ENCODE measurements at regions not wholly inside any gene's neighbourhood (a gene's known extent, or its start where the extent isn't known, plus 50 kb on each side); places are given as distances from the start of the nearest gene placed in this dataset.

GRCh38 chr3:163838769-163839168 lies 1239.5 kb downstream of the SI start:
- Mint-ChIP-seq H3K36me3 (ENCODE audit: insufficient read depth) (no peaks in the 10 kb centered on the region), H3K4me3 (no peak overlapping the region), H3K9me3 (peaks cover 11% of the 10 kb centered on the region), H3K4me1 (ENCODE audit: low read depth) (no peaks in the 10 kb centered on the region), H3K27me3 (ENCODE audit: low read depth) (no peaks in the 10 kb centered on the region)
- DNase-seq: no peak
- ATAC-seq: no peak

GRCh38 chr3:163832547-163832946 lies 1245.7 kb downstream of the SI start:
- Mint-ChIP-seq H3K9me3 (peaks cover 17% of the 10 kb centered on the region), H3K4me3 (no peak overlapping the region), H3K36me3 (ENCODE audit: insufficient read depth) (no peaks in the 10 kb centered on the region), H3K27me3 (ENCODE audit: low read depth) (no peaks in the 10 kb centered on the region), H3K4me1 (ENCODE audit: low read depth) (no peaks in the 10 kb centered on the region)
- no peak for ATAC-seq
- no peak for DNase-seq

DNA sequence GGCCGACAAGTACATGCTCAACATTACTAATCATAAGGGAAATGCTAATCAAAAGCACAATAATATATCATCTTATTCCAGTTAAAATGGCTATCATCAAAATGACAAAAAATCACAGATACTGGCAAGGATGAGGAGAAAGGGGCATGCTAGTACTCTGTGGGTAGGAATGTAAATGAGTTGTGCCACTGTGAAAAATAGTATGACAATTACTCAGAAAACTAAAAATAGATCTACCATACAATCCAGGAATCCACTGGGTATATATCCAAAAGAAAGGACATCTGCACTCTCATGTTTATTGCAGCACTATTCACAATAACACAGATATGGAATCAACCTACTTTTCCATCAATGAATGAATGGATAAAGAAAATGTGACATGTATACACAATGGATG lies 1256.5 kb downstream of the SI start:
- ATAC-seq (no peak), DNase-seq (no peak)
- Mint-ChIP-seq H3K36me3 (ENCODE audit: insufficient read depth) (no peaks in the 10 kb centered on the region), H3K4me3 (no peak overlapping the region), H3K9me3 (peaks cover 7% of the 10 kb centered on the region), H3K27me3 (ENCODE audit: low read depth) (no peaks in the 10 kb centered on the region), H3K4me1 (ENCODE audit: low read depth) (no peaks in the 10 kb centered on the region)

GRCh38 chr3:163817015-163817414 lies 1261.3 kb downstream of the SI start:
- Mint-ChIP-seq H3K4me1 (ENCODE audit: low read depth) (no peaks in the 10 kb centered on the region), H3K4me3 (no peak overlapping the region), H3K9me3 (peaks cover 12% of the 10 kb centered on the region), H3K27me3 (ENCODE audit: low read depth) (no peaks in the 10 kb centered on the region), H3K36me3 (ENCODE audit: insufficient read depth) (no peaks in the 10 kb centered on the region)
- DNase-seq: no peak
- ATAC-seq: no peak

DNA sequence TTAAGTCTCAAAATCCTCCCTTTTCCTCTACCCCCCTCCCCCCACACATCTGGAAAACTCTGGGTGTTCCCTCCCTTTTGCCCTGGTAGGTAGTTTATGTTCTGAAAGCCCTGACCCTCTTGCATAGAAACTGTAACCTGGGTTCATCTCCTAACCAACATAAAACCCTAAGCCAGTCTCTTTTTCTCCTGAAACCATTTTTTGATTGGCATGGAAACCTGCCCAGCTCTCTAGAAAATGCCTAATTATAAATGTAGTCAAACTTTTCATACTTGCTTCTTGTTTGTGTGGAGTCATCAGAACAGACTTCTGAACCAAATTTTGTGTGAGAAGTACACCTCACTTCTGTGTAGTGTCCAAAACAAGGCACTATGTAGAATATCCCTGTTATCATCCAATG lies 1264.4 kb downstream of the SI start:
- no peaks in the 10 kb centered on the region for H3K27me3 Mint-ChIP-seq (ENCODE audit: low read depth)
- DNase-seq (no peak), ATAC-seq (no peak)
- H3K4me3 Mint-ChIP-seq: no peak overlapping the region
- peaks cover 12% of the 10 kb centered on the region for H3K9me3 Mint-ChIP-seq
- no peaks in the 10 kb centered on the region for H3K36me3 Mint-ChIP-seq (ENCODE audit: insufficient read depth)
- H3K4me1 Mint-ChIP-seq (ENCODE audit: low read depth): no peaks in the 10 kb centered on the region

GRCh38 chr3:163812006-163812405 lies 1266.3 kb downstream of the SI start:
- ATAC-seq: no peak
- Mint-ChIP-seq H3K27me3 (ENCODE audit: low read depth) (no peaks in the 10 kb centered on the region), H3K36me3 (ENCODE audit: insufficient read depth) (no peaks in the 10 kb centered on the region), H3K4me3 (no peak overlapping the region), H3K9me3 (peaks cover 9% of the 10 kb centered on the region), H3K4me1 (ENCODE audit: low read depth) (no peaks in the 10 kb centered on the region)
- DNase-seq: no peak

GRCh38 chr3:163809540-163809993 lies 1268.7 kb downstream of the SI start:
- peaks cover 4% of the 10 kb centered on the region for H3K9me3 Mint-ChIP-seq
- no peaks in the 10 kb centered on the region for H3K4me1 Mint-ChIP-seq (ENCODE audit: low read depth)
- H3K36me3 Mint-ChIP-seq (ENCODE audit: insufficient read depth): no peaks in the 10 kb centered on the region
- H3K4me3 Mint-ChIP-seq: no peak overlapping the region
- H3K27me3 Mint-ChIP-seq (ENCODE audit: low read depth): no peaks in the 10 kb centered on the region
- DNase-seq (no peak), ATAC-seq (no peak)

- Mint-ChIP-seq H3K9me3 (peaks cover 30% of the 10 kb centered on the region), H3K27me3 (ENCODE audit: low read depth) (no peaks in the 10 kb centered on the region), H3K4me1 (ENCODE audit: low read depth) (no peaks in the 10 kb centered on the region), H3K36me3 (ENCODE audit: insufficient read depth) (no peaks in the 10 kb centered on the region), H3K4me3 (no peak overlapping the region)
- ATAC-seq: no peak
- no peak for DNase-seq
Measured at GRCh38 chr3:163786416-163786815, 1291.9 kb downstream of the SI start.

DNA sequence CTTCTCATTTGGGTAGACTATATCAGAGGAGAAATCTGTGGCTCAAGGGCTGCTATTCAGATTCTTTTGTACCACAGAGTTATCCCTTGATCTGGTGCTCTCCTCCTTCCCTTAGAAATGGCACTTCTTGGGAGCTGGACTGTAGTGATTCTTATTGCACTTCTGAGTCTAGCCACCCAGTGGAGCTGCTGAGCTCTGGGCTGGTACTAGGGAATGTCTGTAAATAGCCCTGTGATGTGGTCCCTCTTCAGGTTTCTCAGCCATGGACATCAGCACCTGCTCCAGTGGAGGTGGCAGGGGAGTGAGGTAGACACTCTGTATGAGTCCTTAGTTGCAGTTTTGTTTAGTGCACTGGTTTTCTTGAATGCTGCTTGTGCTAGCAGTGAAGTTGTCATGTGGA lies 1292.6 kb downstream of the SI start:
- Mint-ChIP-seq H3K36me3 (ENCODE audit: insufficient read depth) (no peaks in the 10 kb centered on the region), H3K27me3 (ENCODE audit: low read depth) (no peaks in the 10 kb centered on the region), H3K9me3 (peaks cover 30% of the 10 kb centered on the region), H3K4me3 (no peak overlapping the region), H3K4me1 (ENCODE audit: low read depth) (no peaks in the 10 kb centered on the region)
- ATAC-seq (no peak), DNase-seq (no peak)

DNA sequence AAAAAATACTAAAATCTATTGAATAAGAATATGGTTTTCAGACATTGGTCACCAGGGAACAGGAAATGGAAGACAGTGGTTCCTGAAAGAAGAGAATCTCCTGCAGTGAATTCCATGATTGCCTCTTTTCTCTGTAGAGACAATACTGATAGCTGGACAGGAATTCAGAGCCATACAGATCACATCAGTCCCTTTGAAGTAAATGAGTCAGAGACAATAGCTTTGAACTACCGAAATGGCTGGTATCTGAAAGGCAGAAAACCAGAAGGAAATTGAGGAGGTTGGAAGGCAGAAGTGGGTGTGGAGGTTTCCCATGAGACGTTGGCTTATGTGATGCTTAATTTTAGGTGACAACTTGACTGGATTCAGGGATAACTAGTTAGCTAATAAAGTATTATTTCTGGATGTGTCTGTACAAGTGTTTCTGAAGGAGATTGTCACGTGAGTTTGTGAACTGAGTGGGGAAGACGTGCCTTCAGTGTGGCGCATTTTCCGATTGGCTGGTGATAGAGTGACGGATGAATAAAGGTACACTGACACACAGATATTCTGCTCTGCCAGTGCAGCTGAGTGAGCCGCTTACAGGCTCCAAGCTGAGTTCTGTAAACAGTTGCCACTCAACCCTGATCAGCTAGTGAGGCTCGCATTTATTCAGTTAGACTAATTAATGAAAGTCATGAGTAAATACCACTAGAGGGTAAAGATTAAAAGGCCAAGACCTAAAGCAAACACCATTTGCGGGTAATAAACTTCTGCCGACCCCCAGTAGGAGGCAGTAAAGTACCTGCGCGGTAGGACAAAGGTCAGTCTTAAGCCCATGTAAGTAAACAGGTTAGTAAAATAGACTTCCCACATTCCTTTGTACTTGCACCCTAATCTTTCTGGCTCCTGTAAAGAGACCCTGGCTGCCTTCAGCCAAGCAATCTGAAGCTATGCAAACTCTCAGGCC lies 1298.6 kb downstream of the SI start:
- Mint-ChIP-seq H3K4me1 (ENCODE audit: low read depth) (no peaks in the 10 kb centered on the region), H3K9me3 (peaks cover 17% of the 10 kb centered on the region), H3K4me3 (no peak overlapping the region), H3K27me3 (ENCODE audit: low read depth) (no peaks in the 10 kb centered on the region), H3K36me3 (ENCODE audit: insufficient read depth) (no peaks in the 10 kb centered on the region)
- no peak for DNase-seq
- ATAC-seq: no peak

- peaks cover 11% of the 10 kb centered on the region for H3K9me3 Mint-ChIP-seq
- ATAC-seq (no peak), DNase-seq (no peak)
- H3K4me1 Mint-ChIP-seq (ENCODE audit: low read depth): no peaks in the 10 kb centered on the region
- H3K27me3 Mint-ChIP-seq (ENCODE audit: low read depth): no peaks in the 10 kb centered on the region
- no peak overlapping the region for H3K4me3 Mint-ChIP-seq
- no peaks in the 10 kb centered on the region for H3K36me3 Mint-ChIP-seq (ENCODE audit: insufficient read depth)
Measured at GRCh38 chr3:163776743-163777142, 1301.6 kb downstream of the SI start.

DNA sequence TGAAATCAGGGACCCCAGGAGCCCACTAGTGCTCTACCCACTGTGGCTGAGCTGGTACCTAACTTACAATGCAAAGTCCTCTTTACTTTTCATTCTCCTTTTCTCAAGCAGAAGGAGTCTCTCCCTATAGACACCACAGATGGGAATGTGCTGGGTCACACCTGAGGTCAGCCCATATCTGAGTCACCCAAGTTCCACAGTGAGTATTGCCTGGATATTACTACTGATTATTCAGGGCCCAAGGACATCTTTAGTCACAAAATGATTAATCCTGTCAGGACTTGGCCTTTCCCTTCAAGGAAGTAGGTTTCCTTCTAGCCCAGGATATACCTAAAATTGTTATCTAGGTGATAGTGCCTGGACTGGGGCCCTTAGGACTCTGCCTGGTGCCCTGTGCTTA lies 1305.2 kb downstream of the SI start:
- Mint-ChIP-seq H3K27me3 (ENCODE audit: low read depth) (no peaks in the 10 kb centered on the region), H3K9me3 (peaks cover 14% of the 10 kb centered on the region), H3K4me3 (no peak overlapping the region), H3K36me3 (ENCODE audit: insufficient read depth) (no peaks in the 10 kb centered on the region), H3K4me1 (ENCODE audit: low read depth) (no peaks in the 10 kb centered on the region)
- no peak for ATAC-seq
- DNase-seq: no peak

DNA sequence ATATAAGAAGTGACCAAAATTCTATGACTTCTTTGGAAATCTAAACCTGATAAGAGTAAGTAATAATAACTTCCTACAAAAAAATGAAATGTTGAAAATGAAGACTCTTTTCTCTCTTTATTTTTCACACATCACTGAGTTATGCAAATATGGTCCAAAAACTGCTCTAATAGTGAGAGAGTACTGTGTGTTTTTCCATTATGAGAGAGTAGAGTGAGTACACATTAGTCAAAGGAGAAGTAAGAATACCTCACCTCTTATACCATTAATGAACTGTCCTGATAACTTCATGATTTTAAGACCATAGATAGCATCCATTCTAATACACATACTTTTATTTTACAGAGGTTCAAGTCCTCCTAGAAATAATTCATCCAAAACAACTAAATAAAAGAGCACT lies 1310.2 kb downstream of the SI start:
- H3K36me3 Mint-ChIP-seq (ENCODE audit: insufficient read depth): no peaks in the 10 kb centered on the region
- DNase-seq: no peak

DNA sequence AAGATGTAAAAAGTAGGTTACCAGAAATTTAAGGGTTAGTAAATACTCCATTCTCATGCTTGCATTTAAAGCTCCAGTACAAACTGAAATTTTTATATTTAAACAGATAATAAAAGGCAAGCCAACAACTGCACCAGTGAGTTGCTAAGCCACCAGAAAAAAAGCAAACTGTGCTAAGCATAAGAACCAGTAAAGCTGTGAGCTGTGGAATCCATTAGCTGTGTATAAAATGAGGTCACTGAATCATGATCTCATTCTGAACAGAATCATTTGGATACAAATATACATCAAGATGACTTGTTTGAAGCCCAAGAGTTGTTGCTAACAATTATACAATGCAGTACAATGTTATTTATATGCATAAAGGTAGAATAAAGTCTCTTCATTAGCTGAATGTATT lies 1312.2 kb downstream of the SI start:
- Mint-ChIP-seq H3K36me3 (ENCODE audit: insufficient read depth) (no peaks in the 10 kb centered on the region), H3K9me3 (peaks cover 9% of the 10 kb centered on the region), H3K4me3 (no peak overlapping the region), H3K27me3 (ENCODE audit: low read depth) (no peaks in the 10 kb centered on the region), H3K4me1 (ENCODE audit: low read depth) (no peaks in the 10 kb centered on the region)
- ATAC-seq (no peak), DNase-seq (no peak)

More for the DNA sequence above, 1310.2 kb downstream of the SI start:
- Mint-ChIP-seq H3K9me3 (peaks cover 6% of the 10 kb centered on the region), H3K27me3 (ENCODE audit: low read depth) (no peaks in the 10 kb centered on the region), H3K4me1 (ENCODE audit: low read depth) (no peaks in the 10 kb centered on the region), H3K4me3 (no peak overlapping the region)
- ATAC-seq: no peak

DNA sequence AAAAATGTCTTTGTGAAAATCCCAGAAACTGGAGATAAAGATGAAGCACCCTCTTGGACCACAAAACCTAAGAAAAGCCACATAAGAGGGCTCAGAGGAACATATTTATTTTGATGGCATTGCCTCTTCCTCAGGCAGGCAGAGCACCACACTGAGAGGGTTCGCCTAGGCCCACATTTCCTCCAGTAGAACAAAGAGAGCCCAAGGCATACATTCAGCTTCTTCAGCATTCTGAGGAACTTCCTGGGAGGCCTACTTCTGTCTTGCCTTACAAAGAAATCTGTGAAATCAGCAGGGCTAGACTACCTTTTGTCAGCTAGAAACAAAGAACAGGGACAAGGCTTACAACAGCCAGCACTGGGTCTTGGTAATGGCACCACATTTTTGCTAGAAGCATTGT lies 1325.3 kb downstream of the SI start:
- DNase-seq: no peak
- ATAC-seq: no peak
- Mint-ChIP-seq H3K9me3 (peaks cover 33% of the 10 kb centered on the region), H3K4me1 (ENCODE audit: low read depth) (no peaks in the 10 kb centered on the region), H3K36me3 (ENCODE audit: insufficient read depth) (no peaks in the 10 kb centered on the region), H3K27me3 (ENCODE audit: low read depth) (no peaks in the 10 kb centered on the region), H3K4me3 (no peak overlapping the region)

Data from activated T-cell treated with anti-CD3 and anti-CD28 coated beads, Interleukin-2, amount 50 U/mL, for 4 hours (primary cell).